Body of pancreas (tissue), 4 donors: ENCODE measurements at regions not wholly inside any gene's neighbourhood (a gene's known extent, or its start where the extent isn't known, plus 50 kb on each side); places are given as distances from the start of the nearest gene placed in this dataset.

Experiments
- ATAC-seq: fragments of 150-250 bp; one replicate; pipeline ENCODE4 v1.9.1; 2016
- DNase-seq, 4 donors: peaks; one replicate each; pipeline ENCODE4 v3.0.0-alpha.2; 2019
- H3K27ac ChIP-seq, 4 donors: fragments of 200-600 bp; sonication (generic); 1 replicate in 3 of 4; 2 replicates in 1 of 4; pipeline versions ENCODE4 v1.5.1 to v1.6.1; 2016 to 2019; ENCODE audit warnings: mild to moderate bottlenecking in 1 of 4, mixed read lengths in 1 of 4, moderate library complexity in 1 of 4
- H3K27me3 ChIP-seq, 2 donors: fragments of 200-600 bp; sonication (generic); one replicate each; pipeline ENCODE4 v1.6.0; 2016; ENCODE audit warnings: mild to moderate bottlenecking in 1 of 2
- H3K36me3 ChIP-seq, 2 donors: fragments of 200-600 bp; sonication (generic); replicated peaks in 1 of 2; 2 replicates each; pipeline ENCODE4 v1.5.1; 2016; ENCODE audit warnings: low read depth in 2 of 2; ENCODE audit not compliant: insufficient read depth in 1 of 2
- H3K4me1 ChIP-seq: fragments of 200-600 bp; sonication (generic); one replicate; pipeline ENCODE4 v1.6.0; 2016
- H3K4me3 ChIP-seq, 2 donors: fragments of 200-600 bp; sonication (generic); 1 replicate in 1 of 2; 2 replicates in 1 of 2; pipeline ENCODE4 v1.5.1; 2016 to 2019
- H3K9me3 ChIP-seq, 3 donors: fragments of 200-600 bp; sonication (generic); 1 replicate in 2 of 3; 2 replicates in 1 of 3; pipeline ENCODE4 v1.5.1; 2016
- CTCF ChIP-seq, 7 experiments: fragments of 450-650 bp in 4 of 7; fragments of 200-600 bp in 3 of 7; sonication (generic) in 3 of 7; IDR thresholded peaks; one replicate each; pipeline ENCODE4 v1.5.1; 2016 to 2019; ENCODE audit warnings: antibody characterized with exemption in 7 of 7
- POLR2A ChIP-seq, 3 donors: fragments of 450-650 bp; IDR thresholded peaks; one replicate each; pipeline ENCODE4 v1.6.1; 2016; ENCODE audit warnings: antibody characterized with exemption in 3 of 3, mild to moderate bottlenecking in 2 of 3
- WGBS, 2 donors: methylation state at CpG; one replicate each; pipeline ENCODE4 v1.1.5; 2017; 5-methylcytosine and 5-hydroxymethylcytosine counted together
- intact Hi-C: fragments of 100-400 bp; cut with DNase I; formaldehyde crosslinking; loops from one replicate; pipeline ENCODE4 v1.15.1; 2023

- Histone ChIP-seq H3K27ac (no peak overlapping the region), H3K4me1 (no peaks in the 10 kb centered on the region), H3K9me3 (no peaks in the 10 kb centered on the region), H3K36me3 (no peaks in the 10 kb centered on the region), H3K27me3 (no peaks in the 10 kb centered on the region), H3K4me3 (no peak overlapping the region)
- intact Hi-C loops = no loop called here
- TF ChIP-seq CTCF (IDR thresholded peaks at IDR 0.05) (no peak), POLR2A (IDR thresholded peaks at IDR 0.05) (no peak)
- DNase-seq (no peak), ATAC-seq (no peak)
- WGBS, 2 donors = 55 to 60% methylated on average over 1 of the region's 1 CpG
Measured at GRCh38 chr4:162938738-162939485, 227.8 kb downstream of the NAF1 start.

GRCh38 chr4:162935214-162935613 is 231.5 kb downstream of the NAF1 start:
- no peak for ATAC-seq
- no peak for TF ChIP-seq CTCF (IDR thresholded peaks at IDR 0.05)
- TF ChIP-seq POLR2A (IDR thresholded peaks at IDR 0.05) = no peak
- DNase-seq = no peak
- Histone ChIP-seq H3K4me3 (no peak overlapping the region), H3K27ac (no peak overlapping the region), H3K4me1 (no peaks in the 10 kb centered on the region), H3K27me3 (no peaks in the 10 kb centered on the region), H3K9me3 (no peaks in the 10 kb centered on the region), H3K36me3 (no peaks in the 10 kb centered on the region)
- 67 to 70% methylated on average over 6 of the region's 6 CpGs for WGBS, 2 donors
- intact Hi-C loops = no loop called here

- Histone ChIP-seq H3K27ac (no peak overlapping the region), H3K27me3 (no peaks in the 10 kb centered on the region), H3K9me3 (no peaks in the 10 kb centered on the region), H3K4me3 (no peak overlapping the region), H3K4me1 (no peaks in the 10 kb centered on the region), H3K36me3 (no peaks in the 10 kb centered on the region)
- WGBS, 2 donors = 32 to 45% methylated on average over 4 of the region's 4 CpGs
- intact Hi-C loops = no loop called here
- ATAC-seq = no peak
- DNase-seq = no peak
- TF ChIP-seq POLR2A (IDR thresholded peaks at IDR 0.05) = no peak
- no peak for TF ChIP-seq CTCF (IDR thresholded peaks at IDR 0.05)
Measured at GRCh38 chr4:162931286-162931685, 235.4 kb downstream of the NAF1 start.

GRCh38 chr4:162921178-162921785 is 245.4 kb downstream of the NAF1 start:
- no peak for DNase-seq
- intact Hi-C loops = no loop called here
- no peak for TF ChIP-seq CTCF (IDR thresholded peaks at IDR 0.05)
- no peak for TF ChIP-seq POLR2A (IDR thresholded peaks at IDR 0.05)
- H3K36me3 ChIP-seq = no peaks in the 10 kb centered on the region
- no peaks in the 10 kb centered on the region for H3K27me3 ChIP-seq
- H3K4me3 ChIP-seq = no peak overlapping the region
- no peak for ATAC-seq
- H3K9me3 ChIP-seq = no peaks in the 10 kb centered on the region
- 40 to 47% methylated on average over 9 of the region's 9 CpGs for WGBS, 2 donors
- H3K4me1 ChIP-seq = no peaks in the 10 kb centered on the region
- H3K27ac ChIP-seq = no peak overlapping the region

GRCh38 chr4:162920649-162921048 is 246.0 kb downstream of the NAF1 start:
- intact Hi-C loops = no loop called here
- TF ChIP-seq CTCF (IDR thresholded peaks at IDR 0.05) (no peak), POLR2A (IDR thresholded peaks at IDR 0.05) (no peak)
- 55 to 74% methylated on average over 3 of the region's 3 CpGs for WGBS, 2 donors

More at GRCh38 chr4:162920649-162921048, 246.0 kb downstream of the NAF1 start:
- no peaks in the 10 kb centered on the region for H3K9me3 ChIP-seq
- H3K4me3 ChIP-seq = no peak overlapping the region
- ATAC-seq = no peak
- no peaks in the 10 kb centered on the region for H3K36me3 ChIP-seq
- H3K4me1 ChIP-seq = no peaks in the 10 kb centered on the region
- DNase-seq = no peak
- H3K27ac ChIP-seq = no peak overlapping the region
- H3K27me3 ChIP-seq = no peaks in the 10 kb centered on the region
